GM12878 (cell line): ENCODE measurements at regions not wholly inside any gene's neighbourhood (a gene's known extent, or its start where the extent isn't known, plus 50 kb on each side); places are given as distances from the start of the nearest gene placed in this dataset.

ENCODE experiments used
- ATAC-seq: fragments of 200-7000 bp; cut with Tn5 transposase; 3 replicates; pipeline ENCODE4 v1.9.1; 2020; ENCODE audit warnings: mild to moderate bottlenecking, moderate library complexity
- BruUV-seq: library from RNA; stranded (reverse); fragments of 400-500 nt; replicated peaks from 2 replicates; lab custom pipeline; 2021; lab: Mats Ljungman, UMichigan
- CTCF ChIA-PET: fragments of 300-600 bp; sonication (Branson Sonifier 250); formaldehyde crosslinking; extraction: SDS; loops from one replicate; lab custom pipeline; 2021; ENCODE audit warnings: inconsistent platforms; lab: Yijun Ruan, JAX
- POLR2A ChIA-PET: fragments of 350-600 bp; formaldehyde crosslinking; extraction: SDS; loops from one replicate; lab custom pipeline; 2021; ENCODE audit warnings: inconsistent platforms; lab: Charles Lee
- RAD21 ChIA-PET: fragments of 300-600 bp; sonication (Branson Sonifier 250); formaldehyde crosslinking; loops from one replicate; lab custom pipeline; 2023; ENCODE audit warnings: antibody characterized with exemption; ENCODE audit not compliant: unreplicated experiment; lab: Charles Lee
- SMC1A ChIA-PET: fragments of 300-600 bp; sonication (Branson Sonifier 250); formaldehyde crosslinking; loops from one replicate; lab custom pipeline; 2023; ENCODE audit not compliant: unreplicated experiment, uncharacterized antibody; lab: Charles Lee
- DNase-seq: peaks from one replicate; pipeline ENCODE4 v3.0.0-alpha.2; 2011; ENCODE audit warnings: low read depth, low spot score
- FAIRE-seq: peaks from 3 replicates; lab custom pipeline; 2011; peaks lifted over from hg19 to GRCh38; lab: Jason Lieb, UNC
- H2AFZ ChIP-seq: 2 replicates; pipeline ENCODE4 v1.6.0; 2011; ENCODE audit warnings: low read depth, low read length, control low read depth; ENCODE audit not compliant: control insufficient read depth
- H3K27ac ChIP-seq: 2 replicates; pipeline ENCODE4 v1.5.1; 2011; ENCODE audit warnings: control low read depth; ENCODE audit not compliant: control insufficient read depth, insufficient read depth
- H3K27me3 ChIP-seq, 2 experiments: replicated peaks in 1 of 2; 2 replicates each; pipeline versions ENCODE4 v1.6.0 to v1.6.1; 2011; ENCODE audit warnings: low read length in 1 of 2; ENCODE audit not compliant: control insufficient read depth in 2 of 2, insufficient read depth in 2 of 2
- H3K36me3 ChIP-seq, 2 experiments: 2 replicates each; pipeline ENCODE4 v1.5.1; 2011; ENCODE audit warnings: low read length in 1 of 2; ENCODE audit not compliant: control insufficient read depth in 2 of 2, insufficient read depth in 2 of 2
- H3K4me1 ChIP-seq: 2 replicates; pipeline ENCODE4 v1.6.1; 2011; ENCODE audit warnings: mild to moderate bottlenecking, low read length, moderate library complexity, mixed read lengths; ENCODE audit not compliant: control insufficient read depth, insufficient read depth
- H3K4me2 ChIP-seq: 2 replicates; pipeline ENCODE4 v1.6.0; 2011; ENCODE audit warnings: control low read depth; ENCODE audit not compliant: control insufficient read depth, insufficient read depth
- H3K4me3 ChIP-seq: fragments of 200-600 bp; sonication (generic); 2 replicates; pipeline ENCODE4 v1.5.1; 2016
- H3K79me2 ChIP-seq: 2 replicates; pipeline ENCODE4 v1.6.0; 2011; ENCODE audit warnings: low read length; ENCODE audit not compliant: control insufficient read depth, insufficient read depth
- H3K9ac ChIP-seq: 2 replicates; pipeline ENCODE4 v1.8.0; 2011; ENCODE audit warnings: low read length, control low read depth, mixed read lengths; ENCODE audit not compliant: control insufficient read depth, insufficient read depth
- H3K9me3 ChIP-seq: replicated peaks from 3 replicates; pipeline ENCODE4 v1.5.1; 2011; ENCODE audit warnings: mild to moderate bottlenecking, low read length; ENCODE audit not compliant: control insufficient read depth, insufficient read depth
- H4K20me1 ChIP-seq: 2 replicates; pipeline ENCODE4 v1.6.0; 2011; ENCODE audit not compliant: control insufficient read depth, insufficient read depth
- ATF7 ChIP-seq: fragments of 450-650 bp; IDR thresholded peaks from 2 replicates; pipeline ENCODE4 v1.6.1; 2016; ENCODE audit warnings: low read depth, mild to moderate bottlenecking
- BCLAF1 ChIP-seq: fragments of 450-650 bp; IDR thresholded peaks from 2 replicates; pipeline ENCODE4 v1.6.1; 2017; ENCODE audit warnings: antibody characterized with exemption, mild to moderate bottlenecking, moderate library complexity
- CBX3 ChIP-seq: fragments of 200-600 bp; sonication (generic); IDR thresholded peaks from 2 replicates; pipeline ENCODE4 v1.6.1; 2016; ENCODE audit warnings: low read depth, borderline replicate concordance
- CHD4 ChIP-seq: fragments of 200-600 bp; sonication (generic); IDR thresholded peaks from 2 replicates; pipeline ENCODE4 v1.6.1; 2016; ENCODE audit warnings: mild to moderate bottlenecking
- HDAC6 ChIP-seq: fragments of 200-600 bp; sonication (generic); IDR thresholded peaks from one replicate; pipeline ENCODE4 v1.8.0; 2017; ENCODE audit warnings: antibody characterized with exemption; ENCODE audit not compliant: unreplicated experiment
- IKZF2 ChIP-seq, 2 experiments: fragments of 450-650 bp; IDR thresholded peaks; 2 replicates each; pipeline ENCODE4 v1.6.1; 2017; ENCODE audit warnings: mild to moderate bottlenecking in 2 of 2, moderate library complexity in 2 of 2
- KLF5 ChIP-seq: fragments of 450-650 bp; IDR thresholded peaks from 2 replicates; pipeline ENCODE4 v1.6.1; 2014; ENCODE audit warnings: mild to moderate bottlenecking; ENCODE audit not compliant: partially characterized antibody
- LARP7 ChIP-seq: fragments of 450-650 bp; IDR thresholded peaks from 2 replicates; pipeline ENCODE4 v1.6.1; 2017; ENCODE audit warnings: mild to moderate bottlenecking
- MLLT1 ChIP-seq: fragments of 450-650 bp; IDR thresholded peaks from 2 replicates; pipeline ENCODE4 v1.6.1; 2016; ENCODE audit warnings: mild to moderate bottlenecking
- TCF12 ChIP-seq: IDR thresholded peaks from 2 replicates; pipeline ENCODE4 v1.6.1; 2011; ENCODE audit warnings: low read depth, mild to moderate bottlenecking, low read length
- ZBTB11 ChIP-seq: fragments of 450-650 bp; formaldehyde crosslinking; IDR thresholded peaks from 2 replicates; pipeline ENCODE4 v1.5.0; 2022; ENCODE audit warnings: mild to moderate bottlenecking, missing genetic modification characterization
- WGBS: methylation state at CpG from one replicate; pipeline ENCODE4 v1.1.6; 2016; ENCODE audit warnings: low lambda C conversion rate; ENCODE audit not compliant: insufficient replicate concordance, insufficient coverage; ENCODE audit errors: missing lambda C conversion rate; 5-methylcytosine and 5-hydroxymethylcytosine counted together
- in situ Hi-C: fragments of 300-500 bp; cut with MboI; formaldehyde crosslinking; loops from 9 replicates; pipeline ENCODE4 v1.14.3; 2018; ENCODE audit warnings: mixed read lengths
- intact Hi-C: fragments of 100-400 bp; cut with micrococcal nuclease; formaldehyde crosslinking; loops from one replicate; pipeline ENCODE4 v1.14.2; 2022; ENCODE audit not compliant: unreplicated experiment

- no peak for TF ChIP-seq IKZF2 (IDR thresholded peaks at IDR 0.05)
- TF ChIP-seq KLF5: no peak
- TF ChIP-seq TCF12: no peak
- TF ChIP-seq LARP7: no peak
- TF ChIP-seq ATF7: no peak
- no peak for TF ChIP-seq BCLAF1
- no peak for TF ChIP-seq MLLT1
These were observed 83.9 kb upstream of the TSC22D1 start (continued) for GRCh38 chr13:44660050-44660449.

GRCh38 chr13:44652962-44653660 is 77.0 kb upstream of the TSC22D1 start:
- Histone ChIP-seq H2AFZ (no peak overlapping the region), H3K4me2 (no peak overlapping the region), H3K9ac (no peak overlapping the region), H4K20me1 (no peaks in the 10 kb centered on the region), H3K79me2 (no peaks in the 10 kb centered on the region), H3K27ac (no peak overlapping the region), H3K4me1 (no peaks in the 10 kb centered on the region), H3K36me3 (no peaks in the 10 kb centered on the region), H3K4me3 (no peak overlapping the region), H3K9me3 (no peaks in the 10 kb centered on the region), H3K27me3 (no peaks in the 10 kb centered on the region)
- no peak for ATAC-seq
- intact Hi-C loops (loop anchor here (10.0 kb wide), 1 partner anchor 168 kb away; no protein-coding TSS in a partner anchor), in situ Hi-C loops (no loop called here)
- POLR2A ChIA-PET: no interaction called here
- SMC1A ChIA-PET: no interaction called here
- BruUV-seq: no TSS peak
- no peak for FAIRE-seq
- no peak for DNase-seq
- CTCF ChIA-PET: no interaction called here
- WGBS: 8% methylated on average over 3 of the region's 3 CpGs
- RAD21 ChIA-PET: interaction anchor here (0.6 kb wide), 1 partner anchor 22 kb away, joined by 3 read pairs; no protein-coding TSS in a partner anchor
- no peak for TF ChIP-seq CHD4
- no peak for TF ChIP-seq ZBTB11 (CRISPR knock-in tag)
- no peak for TF ChIP-seq HDAC6
- no peak for TF ChIP-seq CBX3
